K562 (cell line): ENCODE measurements at regions not wholly inside any gene's neighbourhood (a gene's known extent, or its start where the extent isn't known, plus 50 kb on each side); places are given as distances from the start of the nearest gene placed in this dataset.

ENCODE experiments used
- ATAC-seq: fragments of 200-7000 bp; cut with Tn5 transposase; 3 replicates; pipeline ENCODE4 v1.9.1; 2020; ENCODE audit warnings: moderate library complexity
- BruUV-seq: library from RNA; stranded (reverse); fragments of 400-500 nt; replicated peaks from 2 replicates; lab custom pipeline; 2021; lab: Mats Ljungman, UMichigan
- CTCF ChIA-PET: fragments of 300-600 bp; formaldehyde crosslinking; extraction: SDS; loops from one replicate; lab custom pipeline; 2021; ENCODE audit warnings: low intra/inter-chr PET ratio; lab: Yijun Ruan, JAX
- POLR2A ChIA-PET: fragments of 300-600, 350-650 bp; sonication (Branson Sonifier 250); formaldehyde crosslinking; extraction: SDS; loops from one replicate; lab custom pipeline; 2021; ENCODE audit warnings: antibody characterized with exemption, inconsistent platforms; lab: Yijun Ruan, JAX
- DNase-seq, 4 experiments: peaks; one replicate each; pipeline versions ENCODE4 v3.0.0 to v3.0.0-alpha.2; 2011 to 2018; ENCODE audit warnings: low spot score in 3 of 4, mixed read lengths in 3 of 4; ENCODE audit errors: extremely low read depth in 1 of 4
- FAIRE-seq: peaks from 2 replicates; lab custom pipeline; 2011; peaks lifted over from hg19 to GRCh38; lab: Jason Lieb, UNC
- H2AFZ ChIP-seq: 2 replicates; pipeline ENCODE4 v1.6.0; 2011; ENCODE audit warnings: low read depth, low read length, control low read depth, inconsistent platforms
- H3K27ac ChIP-seq: fragments of 200-600 bp; 3 replicates; pipeline ENCODE4 v1.8.0; 2011; ENCODE audit warnings: low read depth, mild to moderate bottlenecking, control low read depth, inconsistent platforms, low read length, moderate library complexity, mixed read lengths; ENCODE audit errors: extremely low read depth
- H3K27me3 ChIP-seq, 2 experiments: fragments of 300-600 bp in 1 of 2; 2 replicates in 1 of 2; 3 replicates in 1 of 2; pipeline versions ENCODE4 v1.6.0 to v1.8.0; 2011; ENCODE audit warnings: inconsistent platforms in 2 of 2, low read length in 2 of 2, mild to moderate bottlenecking in 1 of 2, mixed read lengths in 1 of 2, moderate library complexity in 1 of 2; ENCODE audit not compliant: control insufficient read depth in 2 of 2, insufficient read depth in 2 of 2
- H3K36me3 ChIP-seq: fragments of 300-600 bp; 3 replicates; pipeline ENCODE4 v1.8.0; 2011; ENCODE audit warnings: mild to moderate bottlenecking, low read length, inconsistent platforms; ENCODE audit not compliant: control insufficient read depth, insufficient read depth
- H3K4me1 ChIP-seq, 2 experiments: fragments of 200-600 bp in 1 of 2; replicated peaks in 1 of 2; 2 replicates in 1 of 2; 3 replicates in 1 of 2; pipeline versions ENCODE4 v1.5.1 to v1.8.0; 2011; ENCODE audit warnings: inconsistent platforms in 2 of 2, low read length in 2 of 2, mild to moderate bottlenecking in 1 of 2, mixed read lengths in 1 of 2, moderate library complexity in 1 of 2; ENCODE audit not compliant: control insufficient read depth in 2 of 2, insufficient read depth in 2 of 2
- H3K4me2 ChIP-seq: 2 replicates; pipeline ENCODE4 v1.6.1; 2011; ENCODE audit warnings: low read length, control low read depth, inconsistent platforms, mixed read lengths; ENCODE audit not compliant: insufficient read depth
- H3K4me3 ChIP-seq: fragments of 200-600 bp; sonication (generic), shearing (Covaris generic); 2 replicates; pipeline ENCODE4 v1.5.1; 2016; ENCODE audit warnings: control low read depth, inconsistent platforms
- H3K79me2 ChIP-seq: fragments of 200-600 bp; 3 replicates; pipeline ENCODE4 v1.8.0; 2011; ENCODE audit warnings: low read length, inconsistent platforms; ENCODE audit not compliant: control insufficient read depth, insufficient read depth
- H3K9ac ChIP-seq, 2 experiments: 2 replicates each; pipeline versions ENCODE4 v1.6.0 to v1.6.1; 2011; ENCODE audit warnings: low read depth in 2 of 2, low read length in 2 of 2, control low read depth in 1 of 2, inconsistent platforms in 1 of 2, mild to moderate bottlenecking in 1 of 2, mixed read lengths in 1 of 2; ENCODE audit not compliant: insufficient read depth in 1 of 2
- H3K9me1 ChIP-seq: one replicate; pipeline ENCODE4 v1.6.0; 2011; ENCODE audit warnings: inconsistent platforms, mild to moderate bottlenecking, low read length, moderate library complexity; ENCODE audit not compliant: control insufficient read depth, insufficient read depth
- H3K9me3 ChIP-seq: replicated peaks from 2 replicates; pipeline ENCODE4 v1.5.1; 2011; ENCODE audit warnings: low read depth, low read length, inconsistent platforms; ENCODE audit not compliant: control insufficient read depth, insufficient read depth
- H4K20me1 ChIP-seq: replicated peaks from 2 replicates; pipeline ENCODE4 v1.6.1; 2011; ENCODE audit warnings: low read length, inconsistent platforms, mixed read lengths; ENCODE audit not compliant: control insufficient read depth, insufficient read depth
- ATF1 ChIP-seq, 2 experiments: fragments of 450-650 bp in 1 of 2; IDR thresholded peaks; 2 replicates each; pipeline ENCODE4 v1.6.1; 2016; ENCODE audit warnings: missing compliant biosample characterization in 1 of 2, missing genetic modification characterization in 1 of 2
- COPS2 ChIP-seq: fragments of 450-650 bp; conservative IDR thresholded peaks from 2 replicates; pipeline ENCODE4 v1.6.1; 2016; ENCODE audit warnings: mild to moderate bottlenecking, moderate library complexity
- EP300 ChIP-seq: IDR thresholded peaks from 2 replicates; pipeline ENCODE4 v1.6.1; 2012; ENCODE audit warnings: low read length, improper control_type of control experiment
- FOXJ2 ChIP-seq: fragments of 200-800 bp; sonication (Bioruptor generic); IDR thresholded peaks from 2 replicates; pipeline ENCODE4 v1.6.1; 2016; ENCODE audit warnings: missing genetic modification characterization, missing compliant biosample characterization
- GATAD2B ChIP-seq: fragments of 450-650 bp; IDR thresholded peaks from 2 replicates; pipeline ENCODE4 v1.6.1; 2017; ENCODE audit warnings: mild to moderate bottlenecking, borderline replicate concordance
- HNRNPLL ChIP-seq: fragments of 200-400 bp; formaldehyde crosslinking; IDR thresholded peaks from 2 replicates; pipeline ENCODE4 v1.6.1; 2017; ENCODE audit warnings: low read length, low read depth, mild to moderate bottlenecking; ENCODE audit not compliant: poor library complexity, severe bottlenecking
- KAT2B ChIP-seq: IDR thresholded peaks from one replicate; pipeline ENCODE4 v1.6.1; 2012; ENCODE audit warnings: low read depth, mild to moderate bottlenecking, control low read depth, inconsistent platforms, low read length, moderate library complexity
- KAT8 ChIP-seq: fragments of 450-650 bp; IDR thresholded peaks from 2 replicates; pipeline ENCODE4 v1.6.1; 2016; ENCODE audit warnings: low read depth, mild to moderate bottlenecking
- MEF2A ChIP-seq: IDR thresholded peaks from 2 replicates; pipeline ENCODE4 v1.6.1; 2011; ENCODE audit warnings: low read depth, mild to moderate bottlenecking, low read length, moderate library complexity; ENCODE audit not compliant: control insufficient read depth
- MTA2 ChIP-seq: fragments of 450-650 bp; IDR thresholded peaks from 2 replicates; pipeline ENCODE4 v1.6.1; 2016; ENCODE audit warnings: low read depth
- NCOA1 ChIP-seq: fragments of 450-650 bp; IDR thresholded peaks from 2 replicates; pipeline ENCODE4 v1.6.1; 2016; ENCODE audit warnings: low read depth
- OTX1 ChIP-seq: fragments of 450-650 bp; formaldehyde crosslinking; IDR thresholded peaks from 2 replicates; pipeline ENCODE4 v1.4.0; 2022; ENCODE audit warnings: mild to moderate bottlenecking
- SMARCC2 ChIP-seq: fragments of 450-650 bp; IDR thresholded peaks from 2 replicates; pipeline ENCODE4 v1.6.1; 2017; ENCODE audit warnings: antibody characterized with exemption, moderate library complexity, mild to moderate bottlenecking, low read depth
- SMARCE1 ChIP-seq: fragments of 450-650 bp; IDR thresholded peaks from 2 replicates; pipeline ENCODE4 v1.7.1; 2016; ENCODE audit warnings: mild to moderate bottlenecking
- THRAP3 ChIP-seq: fragments of 450-650 bp; IDR thresholded peaks from 2 replicates; pipeline ENCODE4 v1.6.1; 2016; ENCODE audit warnings: mild to moderate bottlenecking, inconsistent platforms, borderline replicate concordance
- ZBTB8A ChIP-seq: fragments of 450-650 bp; IDR thresholded peaks from 2 replicates; pipeline ENCODE4 v1.6.1; 2018; ENCODE audit warnings: mild to moderate bottlenecking, moderate library complexity; ENCODE audit not compliant: partially characterized antibody
- ZKSCAN1 ChIP-seq: fragments of 150-350 bp; IDR thresholded peaks from 2 replicates; pipeline ENCODE4 v1.6.1; 2016; ENCODE audit warnings: low read depth, low read length
- ZNF146 ChIP-seq: IDR thresholded peaks from one replicate; pipeline ENCODE4 v1.6.1; 2018; ENCODE audit warnings: missing compliant biosample characterization; ENCODE audit not compliant: unreplicated experiment
- ZNF263 ChIP-seq: sonication (generic); formaldehyde crosslinking; IDR thresholded peaks from 2 replicates; pipeline ENCODE4 v1.8.0; 2022; ENCODE audit warnings: mild to moderate bottlenecking, missing genetic modification reagents, borderline replicate concordance
- ZNF274 ChIP-seq: IDR thresholded peaks from 2 replicates; pipeline ENCODE4 v1.6.1; 2011; ENCODE audit warnings: low read depth, mild to moderate bottlenecking, low read length, moderate library complexity, borderline replicate concordance
- WGBS: fragments of 100-300 bp; shearing (Covaris generic); methylation state at CpG from one replicate; pipeline ENCODE4 v1.1.6; 2016; ENCODE audit warnings: low coverage, mixed read lengths; ENCODE audit not compliant: insufficient coverage; ENCODE audit errors: missing lambda C conversion rate; 5-methylcytosine and 5-hydroxymethylcytosine counted together
- in situ Hi-C: fragments of 300-500 bp; cut with MboI; formaldehyde crosslinking; loops from 4 replicates; pipeline ENCODE4 v1.15.0; 2018; ENCODE audit warnings: inconsistent platforms, mixed read lengths
- intact Hi-C: fragments of 100-400 bp; cut with micrococcal nuclease; formaldehyde crosslinking; loops from 2 replicates; pipeline ENCODE4 v1.14.2; 2022

DNA sequence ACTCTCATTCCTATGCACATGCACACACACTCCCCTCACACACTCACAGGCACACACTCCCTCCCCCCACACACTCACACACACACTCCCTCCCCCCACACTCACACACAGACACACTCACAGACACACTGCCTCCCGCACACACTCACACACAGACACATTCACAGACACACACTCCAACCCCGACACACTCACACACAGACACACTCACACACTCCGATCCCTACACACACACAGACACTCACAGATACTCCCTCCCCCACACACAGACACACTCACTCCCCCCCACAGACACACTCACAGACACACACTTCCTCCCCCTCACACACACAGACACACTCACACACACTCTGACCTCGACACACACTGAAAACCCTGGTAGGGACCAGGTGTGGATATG lies 176.2 kb downstream of the TFAP2C start:
- Histone ChIP-seq H3K27me3 (peaks cover 6 to 74% of the 10 kb centered on the region in 2 experiments; a peak in 3 of 5 replicates), H2AFZ (no peak overlapping the region), H4K20me1 (no peaks in the 10 kb centered on the region), H3K9me1 (no peaks in the 10 kb centered on the region), H3K4me1 (no peaks in the 10 kb centered on the region), H3K9me3 (no peaks in the 10 kb centered on the region), H3K4me3 (no peak overlapping the region), H3K27ac (no peak overlapping the region), H3K4me2 (no peak overlapping the region), H3K79me2 (no peaks in the 10 kb centered on the region), H3K9ac (no peak overlapping the region), H3K36me3 (no peaks in the 10 kb centered on the region)
- TF ChIP-seq ATF1 (CRISPR knock-in tag; IDR thresholded peaks at IDR 0.05) (no peak), ATF1 (tag; IDR thresholded peaks at IDR 0.05) (no peak), NCOA1 (no peak), THRAP3 (no peak), ZNF146 (CRISPR knock-in tag) (no peak), MEF2A (no peak), COPS2 (no peak), ZNF274 (no peak), SMARCE1 (no peak), MTA2 (no peak), SMARCC2 (no peak), EP300 (no peak), ZKSCAN1 (no peak), ZNF263 (CRISPR knock-in tag) (no peak), OTX1 (CRISPR knock-in tag) (no peak), HNRNPLL (no peak), FOXJ2 (no peak), KAT8 (no peak), ZBTB8A (no peak), GATAD2B (no peak), KAT2B (no peak)
- ATAC-seq (no peak), DNase-seq (no peak), FAIRE-seq (no peak)
- CTCF ChIA-PET = no interaction called here
- POLR2A ChIA-PET = no interaction called here
- no TSS peak for BruUV-seq
- 0% methylated on average over 3 of the region's 4 CpGs for WGBS
- in situ Hi-C loops = no loop called here
- intact Hi-C loops = no loop called here
